Endothelial cell of umbilical vein (primary cell): ENCODE measurements at regions not wholly inside any gene's neighbourhood (a gene's known extent, or its start where the extent isn't known, plus 50 kb on each side); places are given as distances from the start of the nearest gene placed in this dataset.

Source experiments
- BruUV-seq: library from RNA; stranded (reverse); fragments of 400-500 nt; replicated peaks from 2 replicates; lab custom pipeline; 2021; lab: Mats Ljungman, UMichigan
- CTCF ChIA-PET: fragments of 300-600, 350-600 bp; sonication (Branson Sonifier 250); formaldehyde crosslinking; loops from one replicate; lab custom pipeline; 2021; ENCODE audit warnings: antibody characterized with exemption, inconsistent platforms; lab: Charles Lee
- POLR2A ChIA-PET: fragments of 300-600, 350-600 bp; sonication (Branson Sonifier 250); formaldehyde crosslinking; loops from one replicate; lab custom pipeline; 2021; ENCODE audit warnings: antibody characterized with exemption, inconsistent platforms; lab: Charles Lee
- DNase-seq: peaks from one replicate; pipeline ENCODE4 v3.0.0-alpha.2; 2011; ENCODE audit warnings: low read depth, low spot score
- FAIRE-seq: peaks from 2 replicates; lab custom pipeline; 2011; peaks lifted over from hg19 to GRCh38; lab: Jason Lieb, UNC
- H2AFZ ChIP-seq: 2 replicates; pipeline ENCODE4 v1.6.0; 2012; ENCODE audit warnings: low read depth, low read length, control low read depth, inconsistent platforms
- H3K27ac ChIP-seq: 2 replicates; pipeline ENCODE4 v1.5.1; 2011; ENCODE audit warnings: low read depth, mild to moderate bottlenecking, control low read depth, low read length, moderate library complexity; ENCODE audit not compliant: insufficient read depth
- H3K27me3 ChIP-seq, 2 experiments: 2 replicates each; pipeline versions ENCODE4 v1.6.0 to v1.6.1; 2011; ENCODE audit warnings: low read length in 2 of 2, mixed read lengths in 1 of 2; ENCODE audit not compliant: control insufficient read depth in 2 of 2, insufficient read depth in 2 of 2
- H3K36me3 ChIP-seq, 2 experiments: 2 replicates in 1 of 2; 3 replicates in 1 of 2; pipeline ENCODE4 v1.5.1; 2011; ENCODE audit warnings: low read length in 2 of 2, mild to moderate bottlenecking in 1 of 2, moderate library complexity in 1 of 2; ENCODE audit not compliant: control insufficient read depth in 2 of 2, insufficient read depth in 2 of 2; ENCODE audit errors: extremely low read depth in 1 of 2
- H3K4me1 ChIP-seq: 3 replicates; pipeline ENCODE4 v1.5.1; 2011; ENCODE audit warnings: mild to moderate bottlenecking, low read length; ENCODE audit not compliant: control insufficient read depth, insufficient read depth; ENCODE audit errors: extremely low read depth
- H3K4me2 ChIP-seq: 2 replicates; pipeline ENCODE4 v1.6.1; 2011; ENCODE audit warnings: low read length, control low read depth, mixed read lengths; ENCODE audit not compliant: insufficient read depth
- H3K4me3 ChIP-seq, 3 experiments: fragments of 200-600 bp in 1 of 3; sonication (generic), shearing (Covaris generic) in 1 of 3; replicated peaks in 1 of 3; 2 replicates each; pipeline ENCODE4 v1.5.1; 2011 to 2016; ENCODE audit warnings: control low read depth in 3 of 3, low read length in 3 of 3, mild to moderate bottlenecking in 2 of 3, inconsistent platforms in 1 of 3, low read depth in 1 of 3, moderate library complexity in 1 of 3; ENCODE audit not compliant: insufficient read depth in 1 of 3
- H3K79me2 ChIP-seq: 2 replicates; pipeline ENCODE4 v1.6.0; 2012; ENCODE audit warnings: low read length, inconsistent platforms; ENCODE audit not compliant: control insufficient read depth, insufficient read depth
- H3K9ac ChIP-seq: replicated peaks from 2 replicates; pipeline ENCODE3; 2011; ENCODE audit warnings: low read length, control low read depth; ENCODE audit not compliant: insufficient read depth; ENCODE audit errors: extremely low read depth
- H3K9me1 ChIP-seq: replicated peaks from 3 replicates; pipeline ENCODE4 v1.6.0; 2011; ENCODE audit warnings: mild to moderate bottlenecking, low read length; ENCODE audit not compliant: control insufficient read depth, insufficient read depth; ENCODE audit errors: extremely low read depth
- H3K9me3 ChIP-seq: replicated peaks from 2 replicates; pipeline ENCODE4 v1.5.1; 2012; ENCODE audit warnings: low read length, inconsistent platforms; ENCODE audit not compliant: control insufficient read depth, insufficient read depth
- H4K20me1 ChIP-seq: replicated peaks from 2 replicates; pipeline ENCODE3; 2011; ENCODE audit warnings: mild to moderate bottlenecking, low read length; ENCODE audit not compliant: control insufficient read depth, insufficient read depth; ENCODE audit errors: extremely low read depth
- EZH2 ChIP-seq: IDR thresholded peaks from 2 replicates; pipeline ENCODE4 v1.6.1; 2012; ENCODE audit warnings: borderline replicate concordance, low read depth, mild to moderate bottlenecking, moderate library complexity, low read length, inconsistent platforms; ENCODE audit not compliant: severe bottlenecking
- FOS ChIP-seq: IDR thresholded peaks from 2 replicates; pipeline ENCODE4 v1.6.1; 2011; ENCODE audit warnings: mild to moderate bottlenecking, low read length, moderate library complexity, borderline replicate concordance; ENCODE audit not compliant: insufficient read depth
- GATA2 ChIP-seq: IDR thresholded peaks from 2 replicates; pipeline ENCODE4 v1.7.0; 2011; ENCODE audit warnings: low read depth, mild to moderate bottlenecking, moderate library complexity, mixed read lengths, low read length; ENCODE audit not compliant: insufficient read length, insufficient read depth
- JUN ChIP-seq: IDR thresholded peaks from 2 replicates; pipeline ENCODE4 v1.6.1; 2011; ENCODE audit warnings: borderline replicate concordance, low read depth; ENCODE audit not compliant: insufficient read length, insufficient read depth
- MYC ChIP-seq: IDR thresholded peaks from one replicate; pipeline ENCODE4 v1.6.1; 2011; ENCODE audit warnings: mild to moderate bottlenecking, low read depth, low read length
- POLR2A ChIP-seq: IDR thresholded peaks from 2 replicates; pipeline ENCODE4 v1.6.1; 2012; ENCODE audit warnings: low read depth, mild to moderate bottlenecking, control low read depth, low read length
- POLR2AphosphoS5 ChIP-seq: IDR thresholded peaks from 2 replicates; pipeline ENCODE4 v1.6.1; 2012; ENCODE audit warnings: low read depth, mild to moderate bottlenecking, control low read depth, low read length, moderate library complexity; ENCODE audit not compliant: insufficient read depth
- dilution Hi-C: fragments of 300-500 bp; cut with MboI; formaldehyde crosslinking; loops from one replicate; pipeline ENCODE4 v1.15.0; 2019; ENCODE audit warnings: low sequenced_read_pairs; ENCODE audit not compliant: extremely low pct_ligation_motif_present
- intact Hi-C: fragments of 100-400 bp; cut with micrococcal nuclease; formaldehyde crosslinking; loops from one replicate; pipeline ENCODE4 v1.10.0; 2022
- TF ChIP-seq, protein P1 (sequence below), 2 donors: IDR thresholded peaks; 1 replicate in 1 of 2; 2 replicates in 1 of 2; pipeline ENCODE4 v1.5.1; 2011; ENCODE audit warnings: low read length in 2 of 2, mild to moderate bottlenecking in 2 of 2, moderate library complexity in 2 of 2, control low read depth in 1 of 2, inconsistent platforms in 1 of 2, low read depth in 1 of 2; ENCODE audit not compliant: insufficient read depth in 1 of 2; ENCODE audit errors: extremely low read depth in 1 of 2
- TF ChIP-seq, protein P2 (sequence below): IDR thresholded peaks from 2 replicates; pipeline ENCODE4 v1.6.1; 2011; ENCODE audit not compliant: insufficient read depth, insufficient read length

DNA sequence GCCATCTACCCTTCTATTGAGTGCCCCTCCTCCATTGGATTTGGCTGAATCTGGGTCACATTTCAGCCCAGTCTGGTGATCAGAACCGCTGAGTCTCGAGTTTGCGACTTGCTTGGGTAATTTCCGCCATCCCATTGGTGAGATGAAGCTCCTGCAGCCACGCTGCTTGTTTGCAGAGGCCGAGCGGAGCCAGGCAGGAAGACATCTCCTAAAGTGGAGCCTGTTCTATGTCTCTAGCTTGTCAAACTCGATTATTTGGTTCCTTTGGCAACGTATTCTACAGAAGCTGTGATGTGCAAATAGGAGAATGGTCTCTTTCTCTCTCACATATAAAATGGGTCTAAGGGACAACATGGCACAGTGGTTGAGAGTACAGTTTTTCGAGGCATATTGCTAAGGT lies 206.8 kb upstream of the PLXNA2 start:
- Histone ChIP-seq H3K9me3 (no peaks in the 10 kb centered on the region), H2AFZ (no peak overlapping the region), H3K9me1 (no peaks in the 10 kb centered on the region), H4K20me1 (no peaks in the 10 kb centered on the region), H3K4me3 (no peak overlapping the region), H3K4me1 (no peaks in the 10 kb centered on the region), H3K36me3 (no peaks in the 10 kb centered on the region), H3K4me2 (no peak overlapping the region), H3K9ac (no peak overlapping the region), H3K79me2 (no peaks in the 10 kb centered on the region), H3K27ac (no peak overlapping the region), H3K27me3 (peaks cover 16% of the 10 kb centered on the region in 2 experiments)
- intact Hi-C loops (no loop called here), dilution Hi-C loops (no loop called here)
- TF ChIP-seq, protein P1, sequence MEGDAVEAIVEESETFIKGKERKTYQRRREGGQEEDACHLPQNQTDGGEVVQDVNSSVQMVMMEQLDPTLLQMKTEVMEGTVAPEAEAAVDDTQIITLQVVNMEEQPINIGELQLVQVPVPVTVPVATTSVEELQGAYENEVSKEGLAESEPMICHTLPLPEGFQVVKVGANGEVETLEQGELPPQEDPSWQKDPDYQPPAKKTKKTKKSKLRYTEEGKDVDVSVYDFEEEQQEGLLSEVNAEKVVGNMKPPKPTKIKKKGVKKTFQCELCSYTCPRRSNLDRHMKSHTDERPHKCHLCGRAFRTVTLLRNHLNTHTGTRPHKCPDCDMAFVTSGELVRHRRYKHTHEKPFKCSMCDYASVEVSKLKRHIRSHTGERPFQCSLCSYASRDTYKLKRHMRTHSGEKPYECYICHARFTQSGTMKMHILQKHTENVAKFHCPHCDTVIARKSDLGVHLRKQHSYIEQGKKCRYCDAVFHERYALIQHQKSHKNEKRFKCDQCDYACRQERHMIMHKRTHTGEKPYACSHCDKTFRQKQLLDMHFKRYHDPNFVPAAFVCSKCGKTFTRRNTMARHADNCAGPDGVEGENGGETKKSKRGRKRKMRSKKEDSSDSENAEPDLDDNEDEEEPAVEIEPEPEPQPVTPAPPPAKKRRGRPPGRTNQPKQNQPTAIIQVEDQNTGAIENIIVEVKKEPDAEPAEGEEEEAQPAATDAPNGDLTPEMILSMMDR (IDR thresholded peaks at IDR 0.05; ENCODE audit: extremely low read depth in 1 of 2, insufficient read depth in 1 of 2, low read depth in 1 of 2, low read length in 2 of 2) = no peak
- TF ChIP-seq POLR2A = no peak
- TF ChIP-seq GATA2 = no peak
- TF ChIP-seq, protein P2, sequence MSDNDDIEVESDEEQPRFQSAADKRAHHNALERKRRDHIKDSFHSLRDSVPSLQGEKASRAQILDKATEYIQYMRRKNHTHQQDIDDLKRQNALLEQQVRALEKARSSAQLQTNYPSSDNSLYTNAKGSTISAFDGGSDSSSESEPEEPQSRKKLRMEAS = no peak
- no peak for TF ChIP-seq POLR2AphosphoS5
- TF ChIP-seq FOS = no peak
- TF ChIP-seq MYC = no peak
- TF ChIP-seq JUN = no peak
- TF ChIP-seq EZH2 = no peak
- no TSS peak for BruUV-seq
- POLR2A ChIA-PET = no interaction called here
- FAIRE-seq (no peak), DNase-seq (no peak)
- CTCF ChIA-PET = no interaction called here
